Effector memory CD4-positive, alpha-beta T cell (primary cell): ENCODE measurements at regions not wholly inside any gene's neighbourhood (a gene's known extent, or its start where the extent isn't known, plus 50 kb on each side); places are given as distances from the start of the nearest gene placed in this dataset.

ENCODE experiments used
- DNase-seq, 3 donors: peaks; one replicate each; pipeline ENCODE4 v3.0.0-alpha.2; 2020
- H3K27ac ChIP-seq: 2 replicates; pipeline ENCODE4 v1.7.0; 2013; ENCODE audit warnings: mild to moderate bottlenecking, low read length, moderate library complexity; ENCODE audit not compliant: insufficient read depth, poor library complexity, severe bottlenecking
- H3K27me3 ChIP-seq: replicated peaks from 2 replicates; pipeline ENCODE4 v1.7.0; 2013; ENCODE audit warnings: mild to moderate bottlenecking, low read length; ENCODE audit not compliant: insufficient read depth, control insufficient read depth, poor library complexity, severe bottlenecking
- H3K36me3 ChIP-seq: 2 replicates; pipeline ENCODE4 v1.7.0; 2013; ENCODE audit warnings: mild to moderate bottlenecking, low read length, moderate library complexity; ENCODE audit not compliant: control insufficient read depth, insufficient read depth
- H3K4me1 ChIP-seq: 2 replicates; pipeline ENCODE4 v1.7.0; 2013; ENCODE audit warnings: low read length, mild to moderate bottlenecking; ENCODE audit not compliant: control insufficient read depth, insufficient read depth, poor library complexity, severe bottlenecking
- H3K4me3 ChIP-seq: 2 replicates; pipeline ENCODE4 v1.7.0; 2013; ENCODE audit warnings: low read length, low read depth, mild to moderate bottlenecking; ENCODE audit not compliant: insufficient read depth, poor library complexity, severe bottlenecking
- H3K9me3 ChIP-seq: 2 replicates; pipeline ENCODE4 v1.7.0; 2013; ENCODE audit warnings: mild to moderate bottlenecking, low read length, moderate library complexity; ENCODE audit not compliant: control insufficient read depth

DNA sequence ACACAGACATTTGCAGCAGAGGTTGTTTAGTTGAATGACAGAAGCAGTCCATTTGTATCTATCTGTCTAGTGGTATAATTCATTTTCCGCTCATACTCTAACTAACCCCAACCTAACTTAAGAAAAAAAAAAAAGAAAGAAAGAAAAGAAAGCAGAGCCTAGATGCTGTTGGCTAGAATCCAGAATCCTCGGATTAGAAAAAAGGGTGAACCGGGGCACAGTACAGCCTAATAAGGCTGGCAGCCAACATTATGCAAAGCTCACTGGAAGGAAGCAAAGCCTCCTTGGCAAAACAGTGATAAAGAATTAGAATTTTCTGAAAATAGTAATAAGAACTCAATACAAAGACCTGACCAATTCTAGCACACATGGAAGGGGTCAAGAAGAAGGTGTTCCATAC, 640.8 kb downstream of the TUSC7 start:
- no peaks in the 10 kb centered on the region for H3K9me3 ChIP-seq
- H3K27me3 ChIP-seq: no peaks in the 10 kb centered on the region
- H3K27ac ChIP-seq: no peak overlapping the region
- DNase-seq: no peak
- no peaks in the 10 kb centered on the region for H3K36me3 ChIP-seq
- no peaks in the 10 kb centered on the region for H3K4me1 ChIP-seq
- no peak overlapping the region for H3K4me3 ChIP-seq

DNA sequence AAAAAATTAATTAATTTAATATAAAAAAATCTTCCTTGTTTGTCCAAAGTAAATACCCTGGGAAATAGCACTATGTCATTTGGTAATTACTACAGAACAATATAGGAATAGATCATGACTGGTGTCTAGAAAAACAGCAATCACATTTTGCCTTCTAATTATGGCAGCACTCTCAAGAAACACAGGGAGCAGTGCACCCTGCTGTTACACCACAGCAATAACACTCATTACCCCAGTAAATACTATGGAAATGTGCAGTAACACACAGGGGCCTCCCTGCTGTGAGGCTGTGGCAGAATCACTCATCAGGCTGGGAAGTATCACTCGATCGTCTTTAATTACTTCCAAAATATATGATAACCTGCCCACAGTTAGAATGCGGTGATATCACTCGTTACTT, 646.0 kb downstream of the TUSC7 start:
- DNase-seq: no peak
- no peak overlapping the region for H3K4me3 ChIP-seq
- no peaks in the 10 kb centered on the region for H3K36me3 ChIP-seq
- H3K9me3 ChIP-seq: no peaks in the 10 kb centered on the region
- no peaks in the 10 kb centered on the region for H3K4me1 ChIP-seq
- no peaks in the 10 kb centered on the region for H3K27me3 ChIP-seq
- no peak overlapping the region for H3K27ac ChIP-seq

DNA sequence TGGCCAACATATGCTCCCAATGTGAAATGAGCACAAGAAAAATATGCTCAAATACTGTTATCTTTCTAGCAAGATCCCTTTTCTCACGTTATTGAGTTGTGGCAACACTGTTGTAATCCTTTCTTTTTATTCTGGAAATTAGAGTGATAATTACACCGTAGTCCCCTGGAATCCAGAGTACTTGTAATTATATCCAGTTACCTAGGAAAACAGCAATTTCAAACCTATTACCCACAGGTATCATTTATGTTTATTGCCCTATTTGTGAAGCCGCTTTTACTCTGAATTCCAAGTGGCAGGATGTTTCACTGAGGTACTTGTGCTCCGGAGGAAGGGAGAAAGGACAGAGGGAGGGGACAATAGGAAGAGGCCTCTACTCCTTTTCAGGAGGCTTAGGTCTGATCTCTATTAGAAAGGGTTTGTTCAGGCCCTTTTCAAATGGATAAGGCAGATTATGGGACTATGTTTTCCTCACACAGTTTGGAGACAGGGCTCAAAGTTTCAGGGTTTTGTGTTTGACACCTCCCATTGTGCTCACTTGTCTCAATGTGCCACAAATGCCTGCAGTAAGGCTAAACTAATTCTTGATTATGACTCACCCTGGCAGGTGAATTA, 646.6 kb downstream of the TUSC7 start:
- no peak overlapping the region for H3K4me3 ChIP-seq
- no peaks in the 10 kb centered on the region for H3K27me3 ChIP-seq
- no peak overlapping the region for H3K27ac ChIP-seq
- no peaks in the 10 kb centered on the region for H3K36me3 ChIP-seq
- H3K9me3 ChIP-seq: no peaks in the 10 kb centered on the region
- no peaks in the 10 kb centered on the region for H3K4me1 ChIP-seq
- DNase-seq: no peak

DNA sequence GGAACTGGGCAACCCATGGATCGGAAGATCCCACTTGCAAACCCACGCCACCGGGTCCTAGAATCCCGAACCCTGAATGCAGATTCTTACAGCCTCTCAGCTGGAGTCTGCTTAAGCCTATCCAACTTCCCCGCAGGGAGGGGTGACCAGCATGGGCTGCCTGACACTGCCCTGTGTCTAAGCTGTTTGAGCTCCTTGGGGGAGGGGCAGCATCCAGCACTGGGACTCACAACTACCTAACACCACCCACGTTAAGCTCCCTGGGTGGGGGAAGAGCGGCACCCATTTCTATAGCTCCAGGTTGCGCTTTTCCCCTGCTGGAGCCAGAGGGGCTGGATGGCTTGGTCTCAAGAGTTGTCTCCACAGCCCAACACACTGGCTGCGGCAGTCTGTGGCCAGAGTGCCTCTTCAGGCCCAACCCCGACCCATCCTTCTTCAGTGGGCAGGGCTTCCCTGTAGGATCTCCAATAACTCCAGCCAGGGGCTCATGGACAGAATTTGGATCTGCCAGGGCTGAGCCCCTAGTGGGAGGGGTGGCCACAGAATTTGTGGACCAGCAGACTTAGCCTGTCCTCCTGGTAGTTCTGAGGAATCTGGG, 649.2 kb downstream of the TUSC7 start:
- Histone ChIP-seq H3K36me3 (no peaks in the 10 kb centered on the region), H3K4me1 (no peaks in the 10 kb centered on the region), H3K4me3 (no peak overlapping the region), H3K9me3 (no peaks in the 10 kb centered on the region), H3K27ac (no peak overlapping the region), H3K27me3 (no peaks in the 10 kb centered on the region)
- no peak for DNase-seq

DNA sequence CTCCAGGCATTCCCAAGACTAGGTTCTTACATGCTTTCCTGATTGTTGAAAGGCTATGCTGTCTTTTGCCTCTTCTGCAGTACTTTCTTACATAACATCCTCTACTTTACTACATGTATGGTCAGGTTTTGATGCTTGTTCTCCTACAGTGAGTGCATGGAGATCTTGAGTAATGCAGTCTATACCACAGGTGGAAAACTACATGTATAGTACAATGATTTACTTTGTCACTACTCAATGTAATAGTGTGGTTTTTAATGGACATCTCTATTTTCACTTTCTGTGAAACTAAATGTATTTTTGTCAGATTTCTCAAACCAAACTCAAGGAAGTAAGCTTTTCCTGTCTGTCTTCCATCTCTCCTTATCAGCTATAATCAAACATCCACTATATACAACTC, 657.0 kb downstream of the TUSC7 start:
- DNase-seq: no peak
- Histone ChIP-seq H3K9me3 (no peaks in the 10 kb centered on the region), H3K27ac (no peak overlapping the region)

DNA sequence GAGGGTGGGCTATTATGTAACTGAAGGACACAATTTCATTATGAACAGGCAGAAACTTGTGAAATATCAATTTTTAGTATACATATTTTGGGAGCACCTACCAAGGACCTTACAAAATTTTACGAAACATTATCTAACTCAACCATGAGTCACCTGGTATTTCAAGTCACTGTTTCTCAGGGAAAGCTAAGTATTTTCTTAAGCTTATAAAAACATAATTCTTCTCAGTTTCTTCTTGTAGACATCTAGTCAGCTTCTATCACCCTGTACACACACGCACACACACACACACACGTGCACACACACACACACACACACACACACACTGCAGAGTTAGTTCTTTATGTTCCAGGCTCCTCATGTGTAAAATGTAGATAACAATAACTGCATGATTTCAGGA, 658.3 kb downstream of the TUSC7 start:
- Histone ChIP-seq H3K4me1 (no peaks in the 10 kb centered on the region), H3K9me3 (no peaks in the 10 kb centered on the region), H3K36me3 (no peaks in the 10 kb centered on the region), H3K4me3 (no peak overlapping the region), H3K27me3 (no peaks in the 10 kb centered on the region), H3K27ac (no peak overlapping the region)
- no peak for DNase-seq

More for the DNA sequence above, 657.0 kb downstream of the TUSC7 start:
- no peaks in the 10 kb centered on the region for H3K27me3 ChIP-seq
- no peak overlapping the region for H3K4me3 ChIP-seq
- H3K4me1 ChIP-seq: no peaks in the 10 kb centered on the region
- no peaks in the 10 kb centered on the region for H3K36me3 ChIP-seq

DNA sequence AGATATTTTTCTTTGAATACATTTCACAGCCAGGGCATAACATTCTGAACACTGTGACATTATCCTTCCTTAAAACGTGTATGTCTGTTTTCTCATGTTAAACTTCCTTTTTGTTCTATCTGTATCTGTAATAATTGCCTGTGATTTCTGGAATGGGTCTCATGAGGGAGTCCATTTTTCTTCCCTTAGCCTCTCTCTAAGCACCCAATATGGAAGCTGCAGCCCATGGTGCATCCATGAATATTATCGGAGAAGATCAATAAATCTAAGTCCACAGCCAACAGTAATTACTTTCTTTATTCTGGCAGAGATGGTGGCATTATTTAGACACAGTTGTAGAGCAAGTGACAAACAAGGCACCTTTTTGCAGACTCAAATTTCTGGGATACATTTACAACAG, 671.1 kb downstream of the TUSC7 start:
- no peak for DNase-seq
- H3K27ac ChIP-seq: no peak overlapping the region
- H3K4me1 ChIP-seq: no peaks in the 10 kb centered on the region
- no peaks in the 10 kb centered on the region for H3K9me3 ChIP-seq
- no peaks in the 10 kb centered on the region for H3K36me3 ChIP-seq
- H3K27me3 ChIP-seq: no peaks in the 10 kb centered on the region
- no peak overlapping the region for H3K4me3 ChIP-seq

DNA sequence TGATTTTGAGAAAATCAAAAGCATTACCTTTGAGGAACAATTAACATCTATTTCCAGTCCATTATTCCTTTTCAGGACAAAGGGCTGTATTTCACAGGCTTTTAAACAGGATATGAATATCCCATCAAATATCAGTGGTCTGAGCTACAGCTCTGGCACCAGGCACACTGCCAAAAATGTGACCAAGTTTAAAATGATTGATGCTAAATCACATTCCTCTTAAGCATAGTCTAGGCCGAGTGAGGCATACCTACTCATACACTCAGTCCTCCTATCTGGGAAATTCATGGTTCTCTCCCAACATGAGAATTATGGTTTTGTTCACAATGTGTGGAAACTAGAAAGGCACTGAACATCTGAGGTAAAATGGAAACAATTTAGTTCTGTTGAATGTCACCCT, 683.5 kb downstream of the TUSC7 start:
- no peak for DNase-seq
- no peaks in the 10 kb centered on the region for H3K4me1 ChIP-seq
- H3K4me3 ChIP-seq: no peak overlapping the region
- H3K27me3 ChIP-seq: no peaks in the 10 kb centered on the region
- H3K27ac ChIP-seq: no peak overlapping the region
- H3K36me3 ChIP-seq: no peaks in the 10 kb centered on the region
- no peaks in the 10 kb centered on the region for H3K9me3 ChIP-seq

DNA sequence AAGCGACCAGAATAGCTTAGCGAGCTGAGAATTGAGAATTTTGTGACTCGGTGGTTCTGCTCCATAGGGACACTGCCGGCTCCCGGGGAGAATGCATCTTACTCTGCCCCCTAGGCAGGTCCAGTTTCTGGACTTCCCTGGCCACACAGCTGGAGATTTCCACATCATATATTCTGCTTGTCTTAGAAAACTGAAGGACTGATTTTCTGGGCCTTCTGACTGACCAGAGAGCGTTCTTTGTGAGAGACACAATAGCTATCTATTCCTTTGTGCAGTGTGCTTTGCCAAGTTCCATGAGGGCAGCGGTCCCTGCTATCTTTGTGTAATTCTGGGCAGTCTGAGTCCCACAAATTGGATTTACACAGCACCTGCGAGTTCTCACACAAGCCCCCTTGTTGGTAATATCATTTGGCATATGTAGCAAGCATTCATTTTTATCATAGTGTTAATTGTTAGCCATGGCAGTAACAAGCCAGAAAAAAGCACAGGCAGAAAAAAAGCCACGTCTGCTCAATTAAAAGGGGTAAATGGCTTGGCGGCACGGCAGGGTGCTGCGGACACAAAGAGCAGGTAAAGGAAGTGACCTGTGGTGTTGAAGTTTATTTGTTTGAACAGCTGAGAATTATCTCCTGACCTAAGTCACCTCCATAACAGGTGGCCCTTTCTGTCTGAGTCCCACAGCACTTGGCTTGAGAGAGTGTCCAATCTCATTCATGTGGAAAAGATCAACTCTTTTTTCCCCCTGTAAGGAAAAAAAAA, 688.7 kb downstream of the TUSC7 start:
- no peaks in the 10 kb centered on the region for H3K27me3 ChIP-seq
- no peaks in the 10 kb centered on the region for H3K4me1 ChIP-seq
- no peak overlapping the region for H3K4me3 ChIP-seq
- no peak for DNase-seq
- H3K36me3 ChIP-seq: no peaks in the 10 kb centered on the region
- H3K27ac ChIP-seq: no peak overlapping the region
- no peaks in the 10 kb centered on the region for H3K9me3 ChIP-seq

DNA sequence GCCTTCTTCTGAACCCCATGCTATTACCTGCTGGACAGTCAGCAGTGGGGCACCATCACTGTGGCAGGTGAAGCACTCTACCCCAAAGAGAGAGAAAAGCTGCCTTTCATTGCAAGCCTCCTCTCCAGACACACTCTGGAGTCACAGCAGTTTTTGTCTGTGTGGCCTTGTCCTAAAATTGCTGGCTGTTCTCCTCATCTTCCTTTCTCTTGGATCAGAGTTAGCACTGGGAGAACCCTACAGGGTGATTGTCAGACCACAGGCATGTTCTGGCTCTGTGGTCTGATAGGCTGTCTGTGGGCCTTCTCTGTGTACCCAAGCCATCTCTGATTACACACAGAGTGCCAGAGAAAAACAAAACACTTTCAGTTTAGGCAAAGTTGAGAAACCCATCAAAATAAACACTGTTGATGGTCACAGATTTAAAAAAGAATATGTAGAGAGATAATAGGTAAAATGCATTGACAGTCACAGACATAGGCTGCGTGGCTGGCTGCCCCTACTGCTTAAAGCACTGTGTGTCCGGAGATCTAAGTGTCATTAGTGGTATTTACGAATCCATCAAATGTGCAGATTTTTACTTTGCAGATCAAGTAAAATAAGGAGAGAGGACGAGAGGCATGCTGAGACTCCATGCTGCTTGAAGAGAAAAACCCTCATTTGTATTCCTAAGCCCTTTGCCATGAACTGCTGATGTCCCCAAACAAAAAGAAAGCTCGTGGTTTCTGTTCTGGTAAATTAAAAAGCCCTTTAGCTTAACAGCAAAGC, 689.9 kb downstream of the TUSC7 start:
- H3K4me3 ChIP-seq: no peak overlapping the region
- DNase-seq: no peak

More for the DNA sequence above, 689.9 kb downstream of the TUSC7 start:
- no peaks in the 10 kb centered on the region for H3K27me3 ChIP-seq
- H3K4me1 ChIP-seq: no peaks in the 10 kb centered on the region
- no peaks in the 10 kb centered on the region for H3K9me3 ChIP-seq
- H3K36me3 ChIP-seq: no peaks in the 10 kb centered on the region
- H3K27ac ChIP-seq: no peak overlapping the region
